ENCODE measurements at regions not wholly inside any gene's neighbourhood (a gene's known extent, or its start where the extent isn't known, plus 50 kb on each side); places are given as distances from the start of the nearest gene placed in this dataset.
"Not testable (repeated sequence)": the region's sequence is repeated elsewhere in the genome, so short reads cannot be mapped to it uniquely, and the experiment has no call there.

DNA sequence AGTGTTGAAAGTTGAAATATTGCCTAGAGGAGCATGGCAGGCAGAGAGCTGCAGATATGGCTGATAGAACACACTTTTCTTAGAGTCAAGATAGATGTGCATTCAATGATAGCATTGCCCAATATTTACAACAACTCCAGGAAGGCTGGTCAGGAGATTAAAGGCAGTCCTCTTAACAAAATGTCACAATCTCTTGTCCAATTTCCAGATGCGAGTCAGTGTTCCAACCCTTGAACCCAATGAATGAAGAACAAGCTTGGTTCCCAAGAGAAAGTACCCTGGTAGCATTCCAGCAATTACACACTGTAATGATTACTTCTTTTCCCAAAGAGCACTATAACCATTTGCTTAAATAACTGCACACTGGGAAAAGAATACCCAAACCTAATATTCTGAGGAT is 839.4 kb upstream of the VRK2 start:
- TF ChIP-seq, protein P1, sequence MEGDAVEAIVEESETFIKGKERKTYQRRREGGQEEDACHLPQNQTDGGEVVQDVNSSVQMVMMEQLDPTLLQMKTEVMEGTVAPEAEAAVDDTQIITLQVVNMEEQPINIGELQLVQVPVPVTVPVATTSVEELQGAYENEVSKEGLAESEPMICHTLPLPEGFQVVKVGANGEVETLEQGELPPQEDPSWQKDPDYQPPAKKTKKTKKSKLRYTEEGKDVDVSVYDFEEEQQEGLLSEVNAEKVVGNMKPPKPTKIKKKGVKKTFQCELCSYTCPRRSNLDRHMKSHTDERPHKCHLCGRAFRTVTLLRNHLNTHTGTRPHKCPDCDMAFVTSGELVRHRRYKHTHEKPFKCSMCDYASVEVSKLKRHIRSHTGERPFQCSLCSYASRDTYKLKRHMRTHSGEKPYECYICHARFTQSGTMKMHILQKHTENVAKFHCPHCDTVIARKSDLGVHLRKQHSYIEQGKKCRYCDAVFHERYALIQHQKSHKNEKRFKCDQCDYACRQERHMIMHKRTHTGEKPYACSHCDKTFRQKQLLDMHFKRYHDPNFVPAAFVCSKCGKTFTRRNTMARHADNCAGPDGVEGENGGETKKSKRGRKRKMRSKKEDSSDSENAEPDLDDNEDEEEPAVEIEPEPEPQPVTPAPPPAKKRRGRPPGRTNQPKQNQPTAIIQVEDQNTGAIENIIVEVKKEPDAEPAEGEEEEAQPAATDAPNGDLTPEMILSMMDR (IDR thresholded peaks at IDR 0.05), result no peak
- CTCF ChIA-PET, result no interaction called here
- POLR2A ChIA-PET, result no interaction called here
- Mint-ChIP-seq H3K36me3 (ENCODE audit: low read depth) (no peaks in the 10 kb centered on the region), H3K4me1 (ENCODE audit: low read depth) (no peaks in the 10 kb centered on the region), H3K27ac (no peak overlapping the region), H3K27me3 (no peaks in the 10 kb centered on the region), H3K4me3 (no peak overlapping the region), H3K9me3 (peaks cover 14% of the 10 kb centered on the region)
- no peak for ATAC-seq
- intact Hi-C loops (cut with micrococcal nuclease), result no loop called here
- no peak for DNase-seq

DNA sequence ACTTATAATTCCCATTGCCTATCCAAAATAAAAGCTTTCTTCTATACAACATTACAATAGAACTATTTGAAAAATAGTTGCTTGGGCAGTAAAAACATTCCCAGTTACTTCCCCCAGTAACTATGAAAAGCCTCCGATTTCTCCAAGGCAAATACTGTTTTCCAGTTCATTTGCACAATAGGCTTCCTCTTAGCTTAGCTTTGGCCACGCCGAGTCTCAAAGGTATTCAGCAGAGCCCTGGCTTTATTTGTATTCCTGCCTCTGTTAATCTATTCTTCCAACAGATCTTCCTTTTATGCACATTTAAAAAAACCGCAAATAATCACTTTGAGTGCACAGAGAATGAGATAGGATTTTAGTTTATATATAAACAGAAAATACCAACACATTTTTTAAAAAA is 836.8 kb upstream of the VRK2 start:
- POLR2A ChIA-PET, result no interaction called here

DNA sequence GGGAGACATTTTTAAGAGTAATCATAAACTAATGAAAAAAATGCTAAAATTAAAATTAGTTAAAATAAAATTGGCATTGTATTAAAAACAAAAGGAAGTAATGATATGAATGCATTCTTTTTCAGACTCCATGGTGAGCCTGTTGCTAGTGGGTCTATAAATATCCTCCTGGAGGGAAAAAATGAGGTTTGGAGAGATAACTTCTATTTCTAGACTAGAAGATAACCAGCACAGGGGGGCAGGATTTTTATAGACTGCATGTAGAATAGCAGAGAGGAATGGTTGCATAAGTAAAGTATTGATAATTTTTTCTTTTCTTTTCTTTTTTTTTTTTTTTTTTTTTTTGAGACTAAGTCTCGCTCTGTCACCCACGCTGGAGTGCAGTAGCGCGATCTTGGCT is 835.8 kb upstream of the VRK2 start:
- Mint-ChIP-seq H3K9me3 (peaks cover 6% of the 10 kb centered on the region), H3K36me3 (ENCODE audit: low read depth) (no peaks in the 10 kb centered on the region), H3K4me3 (no peak overlapping the region), H3K27ac (no peak overlapping the region), H3K27me3 (no peaks in the 10 kb centered on the region), H3K4me1 (ENCODE audit: low read depth) (no peaks in the 10 kb centered on the region)
- ChIA-PET POLR2A (no interaction called here), CTCF (no interaction called here)
- DNase-seq, result no peak
- no peak for ATAC-seq
- TF ChIP-seq, protein P1 (IDR thresholded peaks at IDR 0.05), result no peak
- intact Hi-C loops (cut with micrococcal nuclease), result no loop called here

More for the DNA sequence above, 836.8 kb upstream of the VRK2 start:
- no peaks in the 10 kb centered on the region for H3K4me1 Mint-ChIP-seq (ENCODE audit: low read depth)
- DNase-seq (no peak), ATAC-seq (no peak)
- H3K36me3 Mint-ChIP-seq (ENCODE audit: low read depth), result no peaks in the 10 kb centered on the region
- H3K27me3 Mint-ChIP-seq, result no peaks in the 10 kb centered on the region
- H3K9me3 Mint-ChIP-seq, result peaks cover 7% of the 10 kb centered on the region
- intact Hi-C loops (cut with micrococcal nuclease), result no loop called here
- TF ChIP-seq, protein P1 (IDR thresholded peaks at IDR 0.05), result no peak
- CTCF ChIA-PET, result no interaction called here
- H3K27ac Mint-ChIP-seq, result no peak overlapping the region
- no peak overlapping the region for H3K4me3 Mint-ChIP-seq

DNA sequence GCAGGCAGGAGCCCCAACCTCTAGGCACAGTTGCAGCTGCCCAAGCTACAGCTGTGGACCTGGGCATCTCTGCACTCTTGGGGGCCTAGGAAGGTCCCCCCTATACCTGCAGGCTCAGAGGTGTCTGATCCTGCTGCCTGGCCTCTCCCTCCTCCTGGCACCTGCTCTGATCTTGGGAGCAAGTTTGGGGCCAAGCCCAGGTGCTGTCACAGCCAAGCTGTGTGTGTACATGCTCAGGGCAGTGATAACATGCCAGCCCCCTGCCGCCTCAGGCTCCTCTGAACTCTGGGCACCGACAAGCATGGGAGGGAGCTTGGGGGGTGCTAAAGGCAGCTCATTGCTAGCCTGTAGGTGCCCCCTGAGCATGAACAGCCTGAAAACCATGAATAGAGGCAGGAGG is 829.6 kb upstream of the VRK2 start:
- ChIA-PET POLR2A (no interaction called here), CTCF (no interaction called here)
- ATAC-seq (no peak), DNase-seq (no peak)
- no peaks in the 10 kb centered on the region for H3K27me3 Mint-ChIP-seq
- H3K9me3 Mint-ChIP-seq, result peaks cover 9% of the 10 kb centered on the region
- no peak overlapping the region for H3K27ac Mint-ChIP-seq
- H3K4me3 Mint-ChIP-seq, result no peak overlapping the region
- intact Hi-C loops (cut with micrococcal nuclease), result no loop called here
- H3K4me1 Mint-ChIP-seq (ENCODE audit: low read depth), result no peaks in the 10 kb centered on the region
- no peaks in the 10 kb centered on the region for H3K36me3 Mint-ChIP-seq (ENCODE audit: low read depth)
- TF ChIP-seq, protein P1 (IDR thresholded peaks at IDR 0.05), result no peak

DNA sequence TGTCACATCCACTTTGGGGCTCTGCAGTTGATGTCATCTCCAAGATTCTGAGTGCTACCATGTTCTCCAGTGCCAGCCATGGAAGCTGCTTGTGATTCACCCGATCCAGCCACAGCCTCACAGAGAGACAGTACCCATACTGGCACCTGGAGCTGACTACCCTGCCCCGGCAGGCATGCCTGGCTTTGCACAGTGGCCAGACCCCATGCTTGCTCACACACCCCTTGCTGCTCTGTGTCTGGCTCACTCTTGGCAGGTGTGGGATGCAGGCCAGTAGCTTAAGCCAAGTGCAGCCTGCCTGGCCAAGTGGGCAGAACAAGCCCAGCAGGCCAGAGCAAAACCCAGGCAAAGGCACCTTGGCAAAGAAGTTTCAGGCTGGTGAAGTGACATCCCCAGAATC is 828.4 kb upstream of the VRK2 start:
- ATAC-seq, result no peak
- Mint-ChIP-seq H3K4me1 (ENCODE audit: low read depth) (no peaks in the 10 kb centered on the region), H3K4me3 (no peak overlapping the region), H3K27ac (no peak overlapping the region), H3K9me3 (peaks cover 9% of the 10 kb centered on the region), H3K27me3 (no peaks in the 10 kb centered on the region), H3K36me3 (ENCODE audit: low read depth) (no peaks in the 10 kb centered on the region)
- POLR2A ChIA-PET, result no interaction called here
- CTCF ChIA-PET, result no interaction called here
- DNase-seq, result no peak
- intact Hi-C loops (cut with micrococcal nuclease), result no loop called here
- TF ChIP-seq, protein P1 (IDR thresholded peaks at IDR 0.05), result no peak

DNA sequence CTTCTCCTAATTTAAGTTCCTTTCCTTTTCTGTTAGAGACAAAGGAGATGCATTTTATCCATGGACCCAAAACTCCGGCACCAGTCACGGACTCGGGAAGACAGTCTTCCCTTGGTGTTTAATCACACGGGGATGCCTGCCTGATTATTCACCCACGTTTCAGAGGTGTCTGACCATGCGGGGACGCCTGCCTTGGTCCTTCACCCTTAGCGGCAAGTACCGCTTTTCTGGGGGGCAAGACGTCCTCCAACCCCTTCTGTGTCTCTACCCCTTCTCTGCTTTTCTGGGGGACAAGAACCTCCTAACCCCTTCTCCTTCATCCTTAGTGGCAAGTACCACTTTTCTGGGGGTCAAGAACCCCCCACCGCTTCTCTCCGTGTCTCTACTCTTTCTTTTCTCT is 816.9 kb upstream of the VRK2 start:
- H3K4me3 Mint-ChIP-seq; H3K4me1 Mint-ChIP-seq (ENCODE audit: low read depth); H3K27ac Mint-ChIP-seq; H3K9me3 Mint-ChIP-seq; POLR2A ChIA-PET; H3K36me3 Mint-ChIP-seq (ENCODE audit: low read depth); ATAC-seq; H3K27me3 Mint-ChIP-seq; CTCF ChIA-PET; intact Hi-C loops (cut with micrococcal nuclease): not testable (repeated sequence)
- peak; percentile 7 for DNase-seq

DNA sequence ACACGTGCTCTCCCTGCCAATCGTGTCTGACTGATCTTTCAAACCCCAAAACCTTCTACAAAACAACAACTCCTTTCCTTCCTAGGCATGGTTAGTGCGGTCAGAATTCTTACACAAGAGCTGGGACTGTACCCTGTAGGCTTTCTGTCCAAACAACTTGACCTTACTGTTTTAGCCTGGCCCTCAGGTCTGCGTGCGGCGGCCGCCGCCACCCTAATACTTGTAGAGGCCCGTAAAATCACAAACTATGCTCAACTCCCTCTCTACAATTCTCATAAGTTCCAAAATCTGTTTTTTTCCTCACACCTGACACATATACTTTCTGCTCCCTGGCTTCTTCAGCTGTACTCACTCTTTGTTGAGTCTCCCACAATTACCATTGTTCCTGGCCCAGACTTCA is 814.3 kb upstream of the VRK2 start:
- intact Hi-C loops (cut with micrococcal nuclease); DNase-seq; ATAC-seq; H3K27me3 Mint-ChIP-seq; H3K4me3 Mint-ChIP-seq; H3K4me1 Mint-ChIP-seq (ENCODE audit: low read depth); H3K27ac Mint-ChIP-seq; POLR2A ChIA-PET; H3K36me3 Mint-ChIP-seq (ENCODE audit: low read depth); CTCF ChIA-PET; H3K9me3 Mint-ChIP-seq: not testable (repeated sequence)

DNA sequence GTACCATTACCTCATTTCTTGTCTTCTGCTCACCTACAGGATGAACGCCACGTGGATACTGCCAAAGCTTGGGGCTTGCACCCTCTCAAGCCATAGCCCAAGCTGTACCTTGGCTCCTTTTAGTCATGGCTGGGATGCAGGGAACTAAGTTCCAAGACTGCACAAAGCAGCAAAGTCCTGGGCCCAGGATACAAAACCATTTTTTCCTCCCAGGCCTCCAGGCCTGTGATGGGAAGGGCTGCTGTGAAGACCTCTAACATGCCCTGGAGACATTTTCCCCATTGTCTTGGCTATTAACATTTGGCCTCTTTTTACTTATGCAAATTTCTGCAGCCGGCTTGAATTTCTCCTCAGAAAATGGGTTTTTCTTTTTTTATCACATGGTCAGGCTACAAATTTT is 795.1 kb upstream of the VRK2 start:
- DNase-seq; ATAC-seq; H3K36me3 Mint-ChIP-seq (ENCODE audit: low read depth); H3K27me3 Mint-ChIP-seq; H3K27ac Mint-ChIP-seq; POLR2A ChIA-PET; H3K4me3 Mint-ChIP-seq; H3K4me1 Mint-ChIP-seq (ENCODE audit: low read depth); CTCF ChIA-PET; intact Hi-C loops (cut with micrococcal nuclease): not testable (repeated sequence)
- H3K9me3 Mint-ChIP-seq, result peaks cover 37% of the 10 kb centered on the region

Measured in activated CD8-positive, alpha-beta T cell treated with anti-CD3 and anti-CD28 coated beads for 36 hours (primary cell).